Esophagus muscularis mucosa (tissue), 3 donors: ENCODE measurements at regions not wholly inside any gene's neighbourhood (a gene's known extent, or its start where the extent isn't known, plus 50 kb on each side); places are given as distances from the start of the nearest gene placed in this dataset.

Source experiments
- CTCF ChIP-seq, 3 experiments: fragments of 200-600 bp in 2 of 3; fragments of 450-650 bp in 1 of 3; sonication (generic) in 2 of 3; IDR thresholded peaks; one replicate each; pipeline ENCODE4 v1.5.1; 2017 to 2019; ENCODE audit warnings: antibody characterized with exemption in 3 of 3, mild to moderate bottlenecking in 2 of 3, moderate library complexity in 1 of 3
- POLR2A ChIP-seq: fragments of 450-650 bp; IDR thresholded peaks from one replicate; pipeline ENCODE4 v1.6.1; 2017; ENCODE audit warnings: antibody characterized with exemption, moderate library complexity, mild to moderate bottlenecking, low read depth

DNA sequence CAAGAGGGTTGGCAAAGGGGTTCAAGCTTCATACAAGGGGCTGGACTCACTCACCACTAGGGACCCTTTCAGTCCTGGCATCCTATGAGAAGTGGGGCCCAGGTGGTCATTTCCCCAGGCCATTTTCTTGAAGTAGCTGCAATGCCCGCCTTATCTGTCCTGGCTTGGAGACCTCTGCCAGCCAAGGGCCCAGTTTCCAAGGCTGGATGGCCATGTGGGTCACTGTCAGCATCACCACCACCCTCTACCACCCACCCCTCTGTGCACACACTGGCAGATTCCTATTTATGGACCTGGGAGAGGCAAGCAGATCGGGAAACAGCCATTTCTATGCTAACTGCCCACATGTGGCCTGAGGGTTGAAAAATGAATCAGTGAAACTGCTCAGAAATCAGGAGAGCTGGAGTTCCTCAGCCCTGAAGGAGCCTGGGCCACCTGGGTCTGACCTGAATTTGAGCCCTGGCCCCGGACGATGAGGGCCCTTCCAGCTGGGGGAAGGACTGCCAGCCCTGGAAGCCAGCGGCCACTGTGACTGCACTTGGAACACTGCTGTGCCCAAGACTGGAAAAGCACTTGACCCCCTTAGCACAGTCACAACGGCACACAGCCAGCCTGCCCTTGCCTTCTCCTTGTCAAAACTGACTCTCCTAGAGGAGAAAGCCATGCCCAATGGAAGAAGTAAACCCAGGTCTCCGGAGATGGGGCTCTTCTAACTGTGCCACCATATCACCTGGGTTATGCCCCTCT is 442.2 kb downstream of the BUD13 start:
- TF ChIP-seq CTCF (IDR thresholded peaks at IDR 0.05) (no peak), POLR2A (no peak)
